Esophagus squamous epithelium (tissue), 5 donors: ENCODE measurements at regions not wholly inside any gene's neighbourhood (a gene's known extent, or its start where the extent isn't known, plus 50 kb on each side); places are given as distances from the start of the nearest gene placed in this dataset.

Experiments
- DNase-seq: peaks from one replicate; lab custom pipeline; 2025; lab: John Stamatoyannopoulos, UW
- H3K27ac ChIP-seq, 4 donors: fragments of 200-600 bp; sonication (generic); one replicate each; pipeline ENCODE4 v1.5.1; 2016 to 2019; ENCODE audit warnings: mild to moderate bottlenecking in 1 of 4
- H3K27me3 ChIP-seq, 4 donors: fragments of 200-600 bp; sonication (generic); 1 replicate in 3 of 4; 2 replicates in 1 of 4; pipeline versions ENCODE4 v1.5.1 to v1.6.0; 2017 to 2021; ENCODE audit warnings: antibody characterized with exemption in 1 of 4
- H3K36me3 ChIP-seq, 3 donors: fragments of 200-600 bp; sonication (generic); one replicate each; pipeline ENCODE4 v1.5.1; 2016 to 2019
- H3K4me1 ChIP-seq, 3 donors: fragments of 200-600 bp; sonication (generic); one replicate each; pipeline ENCODE4 v1.5.1; 2017 to 2019
- H3K4me3 ChIP-seq, 4 donors: fragments of 200-600 bp; sonication (generic); 1 replicate in 3 of 4; 2 replicates in 1 of 4; pipeline ENCODE4 v1.5.1; 2016 to 2019; ENCODE audit warnings: mild to moderate bottlenecking in 2 of 4, moderate library complexity in 1 of 4
- H3K9me3 ChIP-seq, 3 donors: fragments of 200-600 bp; sonication (generic); one replicate each; pipeline ENCODE4 v1.5.1; 2016 to 2019
- POLR2A ChIP-seq, 4 donors: fragments of 450-650 bp; IDR thresholded peaks; one replicate each; pipeline ENCODE4 v1.6.1; 2017; ENCODE audit warnings: antibody characterized with exemption in 4 of 4, mild to moderate bottlenecking in 4 of 4, moderate library complexity in 3 of 4
- WGBS, 2 donors: methylation state at CpG; one replicate each; pipeline ENCODE4 v1.1.5; 2018; 5-methylcytosine and 5-hydroxymethylcytosine counted together
- intact Hi-C: fragments of 100-400 bp; cut with DNase I; formaldehyde crosslinking; loops from one replicate; pipeline ENCODE4 v1.15.0; 2022
- TF ChIP-seq, protein P1 (sequence below), 6 experiments: fragments of 450-650 bp in 4 of 6; fragments of 200-600 bp in 2 of 6; sonication (generic) in 2 of 6; IDR thresholded peaks; one replicate each; pipeline ENCODE4 v1.5.1; 2016 to 2019; ENCODE audit warnings: antibody characterized with exemption in 6 of 6, mild to moderate bottlenecking in 4 of 6, moderate library complexity in 4 of 6
- donor health status: DM: yes; HTN: yes; CAD: no.

- H3K4me3 ChIP-seq: no peak overlapping the region
- intact Hi-C loops: no loop called here
- H3K9me3 ChIP-seq: peaks cover 0 to 5% (median 0%) of the 10 kb centered on the region in 3 donors
- no peaks in the 10 kb centered on the region for H3K36me3 ChIP-seq
- WGBS, 2 donors: 46 to 60% methylated on average over 2 of the region's 2 CpGs
- H3K27ac ChIP-seq: no peak overlapping the region
- no peaks in the 10 kb centered on the region for H3K27me3 ChIP-seq
- no peaks in the 10 kb centered on the region for H3K4me1 ChIP-seq
- TF ChIP-seq, protein P1, sequence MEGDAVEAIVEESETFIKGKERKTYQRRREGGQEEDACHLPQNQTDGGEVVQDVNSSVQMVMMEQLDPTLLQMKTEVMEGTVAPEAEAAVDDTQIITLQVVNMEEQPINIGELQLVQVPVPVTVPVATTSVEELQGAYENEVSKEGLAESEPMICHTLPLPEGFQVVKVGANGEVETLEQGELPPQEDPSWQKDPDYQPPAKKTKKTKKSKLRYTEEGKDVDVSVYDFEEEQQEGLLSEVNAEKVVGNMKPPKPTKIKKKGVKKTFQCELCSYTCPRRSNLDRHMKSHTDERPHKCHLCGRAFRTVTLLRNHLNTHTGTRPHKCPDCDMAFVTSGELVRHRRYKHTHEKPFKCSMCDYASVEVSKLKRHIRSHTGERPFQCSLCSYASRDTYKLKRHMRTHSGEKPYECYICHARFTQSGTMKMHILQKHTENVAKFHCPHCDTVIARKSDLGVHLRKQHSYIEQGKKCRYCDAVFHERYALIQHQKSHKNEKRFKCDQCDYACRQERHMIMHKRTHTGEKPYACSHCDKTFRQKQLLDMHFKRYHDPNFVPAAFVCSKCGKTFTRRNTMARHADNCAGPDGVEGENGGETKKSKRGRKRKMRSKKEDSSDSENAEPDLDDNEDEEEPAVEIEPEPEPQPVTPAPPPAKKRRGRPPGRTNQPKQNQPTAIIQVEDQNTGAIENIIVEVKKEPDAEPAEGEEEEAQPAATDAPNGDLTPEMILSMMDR (IDR thresholded peaks at IDR 0.05): no peak
- no peak for TF ChIP-seq POLR2A (IDR thresholded peaks at IDR 0.05)
- no peak for DNase-seq
These were observed 1757.9 kb upstream of the LRRTM1 start for GRCh38 chr2:82062463-82062862.

DNA sequence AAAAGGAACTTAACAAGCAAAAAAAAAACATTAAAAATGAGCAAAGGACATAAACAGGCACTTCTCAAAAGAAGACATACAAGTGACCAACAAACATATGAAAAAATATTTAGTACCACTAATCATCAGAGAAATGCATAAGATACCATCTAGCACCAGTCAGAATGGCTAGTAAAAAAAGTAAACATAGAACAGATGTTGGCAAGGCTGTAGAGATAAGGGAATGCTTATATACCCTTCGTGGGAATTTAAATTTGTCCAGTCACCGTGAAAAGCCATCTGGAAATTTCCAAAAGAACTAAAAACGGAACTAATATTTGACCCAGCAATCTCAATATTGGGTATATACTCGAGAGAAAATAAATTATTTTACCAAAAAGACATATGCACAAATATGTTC is 1751.3 kb upstream of the LRRTM1 start:
- 44 to 45% methylated on average over 4 of the region's 4 CpGs for WGBS, 2 donors
- intact Hi-C loops: no loop called here
- no peak overlapping the region for H3K27ac ChIP-seq
- H3K4me3 ChIP-seq: no peak overlapping the region
- H3K4me1 ChIP-seq: no peaks in the 10 kb centered on the region
- TF ChIP-seq, protein P1 (IDR thresholded peaks at IDR 0.05): no peak
- TF ChIP-seq POLR2A (IDR thresholded peaks at IDR 0.05): no peak
- no peaks in the 10 kb centered on the region for H3K36me3 ChIP-seq
- no peak for DNase-seq
- H3K27me3 ChIP-seq: no peaks in the 10 kb centered on the region
- no peaks in the 10 kb centered on the region for H3K9me3 ChIP-seq

- DNase-seq: no peak
- 20% methylated on average over 2 of the region's 2 CpGs; no CpG with 5 or more reads in 1 of the 2 donors for WGBS, 2 donors
- no peaks in the 10 kb centered on the region for H3K27me3 ChIP-seq
- TF ChIP-seq, protein P1 (IDR thresholded peaks at IDR 0.05): no peak
- TF ChIP-seq POLR2A (IDR thresholded peaks at IDR 0.05): no peak
- H3K4me1 ChIP-seq: no peaks in the 10 kb centered on the region
- intact Hi-C loops: no loop called here
- no peak overlapping the region for H3K27ac ChIP-seq
- no peak overlapping the region for H3K4me3 ChIP-seq
- peaks cover 0 to 15% (median 0%) of the 10 kb centered on the region in 3 donors for H3K9me3 ChIP-seq
- no peaks in the 10 kb centered on the region for H3K36me3 ChIP-seq
These were observed 1739.3 kb upstream of the LRRTM1 start for GRCh38 chr2:82043867-82044266.

DNA sequence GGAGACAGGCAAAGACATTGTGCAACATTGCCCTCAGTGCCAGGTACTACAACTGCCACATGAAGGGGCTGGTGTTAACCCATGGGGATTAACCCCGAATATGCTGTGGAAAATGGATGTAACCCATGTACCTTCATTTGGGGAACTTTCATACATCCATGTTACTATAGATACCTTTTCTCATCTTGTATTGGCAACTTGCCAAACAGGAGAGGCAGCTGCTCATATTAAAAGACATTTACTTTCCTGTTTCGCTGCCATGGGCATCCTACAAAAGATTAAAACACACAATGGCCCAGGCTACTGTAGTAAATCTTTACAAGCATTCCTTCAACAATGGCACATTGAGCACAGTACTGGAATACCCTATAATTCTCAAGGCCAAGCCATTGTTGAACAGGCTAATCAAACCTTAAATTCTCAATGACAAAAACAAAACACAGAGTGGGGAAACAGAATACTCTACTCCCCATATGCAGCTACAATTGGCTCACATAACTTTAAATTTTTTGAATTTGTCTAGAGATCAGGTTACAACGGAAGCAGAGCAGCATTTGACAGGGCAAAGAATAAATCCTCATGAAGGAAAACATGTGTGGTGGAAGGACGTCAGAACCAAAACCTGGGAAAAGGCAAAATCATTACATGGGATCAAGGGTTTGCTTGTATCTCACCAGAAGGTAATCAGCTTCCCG is 1723.5 kb upstream of the LRRTM1 start:
- WGBS, 2 donors: 59% methylated on average over 5 of the region's 5 CpGs
- Histone ChIP-seq H3K4me1 (no peaks in the 10 kb centered on the region), H3K27ac (no peak overlapping the region), H3K36me3 (no peaks in the 10 kb centered on the region), H3K9me3 (peaks cover 0 to 7% (median 0%) of the 10 kb centered on the region in 3 donors), H3K4me3 (no peak overlapping the region), H3K27me3 (no peaks in the 10 kb centered on the region)
- TF ChIP-seq POLR2A (IDR thresholded peaks at IDR 0.05): no peak
- TF ChIP-seq, protein P1 (IDR thresholded peaks at IDR 0.05): no peak
- DNase-seq: no peak
- intact Hi-C loops: no loop called here

GRCh38 chr2:82023710-82024109 is 1719.2 kb upstream of the LRRTM1 start:
- H3K4me3 ChIP-seq: no peak overlapping the region
- WGBS, 2 donors: 52 to 61% methylated on average over 6 of the region's 6 CpGs
- H3K36me3 ChIP-seq: no peaks in the 10 kb centered on the region
- no peaks in the 10 kb centered on the region for H3K4me1 ChIP-seq
- TF ChIP-seq, protein P1 (IDR thresholded peaks at IDR 0.05): no peak
- TF ChIP-seq POLR2A (IDR thresholded peaks at IDR 0.05): no peak
- no peak overlapping the region for H3K27ac ChIP-seq
- intact Hi-C loops: no loop called here
- no peak for DNase-seq
- H3K27me3 ChIP-seq: no peaks in the 10 kb centered on the region
- peaks cover 0 to 13% (median 0%) of the 10 kb centered on the region in 3 donors for H3K9me3 ChIP-seq
